Esophagus squamous epithelium (tissue), 4 donors: ENCODE measurements at regions not wholly inside any gene's neighbourhood (a gene's known extent, or its start where the extent isn't known, plus 50 kb on each side); places are given as distances from the start of the nearest gene placed in this dataset.

Experiments
- POLR2A ChIP-seq, 4 donors: fragments of 450-650 bp; IDR thresholded peaks; one replicate each; pipeline ENCODE4 v1.6.1; 2017; ENCODE audit warnings: antibody characterized with exemption in 4 of 4, mild to moderate bottlenecking in 4 of 4, moderate library complexity in 3 of 4
- TF ChIP-seq, protein P1 (sequence below), 6 experiments: fragments of 450-650 bp in 4 of 6; fragments of 200-600 bp in 2 of 6; sonication (generic) in 2 of 6; IDR thresholded peaks; one replicate each; pipeline ENCODE4 v1.5.1; 2016 to 2019; ENCODE audit warnings: antibody characterized with exemption in 6 of 6, mild to moderate bottlenecking in 4 of 6, moderate library complexity in 4 of 6

- TF ChIP-seq, protein P1, sequence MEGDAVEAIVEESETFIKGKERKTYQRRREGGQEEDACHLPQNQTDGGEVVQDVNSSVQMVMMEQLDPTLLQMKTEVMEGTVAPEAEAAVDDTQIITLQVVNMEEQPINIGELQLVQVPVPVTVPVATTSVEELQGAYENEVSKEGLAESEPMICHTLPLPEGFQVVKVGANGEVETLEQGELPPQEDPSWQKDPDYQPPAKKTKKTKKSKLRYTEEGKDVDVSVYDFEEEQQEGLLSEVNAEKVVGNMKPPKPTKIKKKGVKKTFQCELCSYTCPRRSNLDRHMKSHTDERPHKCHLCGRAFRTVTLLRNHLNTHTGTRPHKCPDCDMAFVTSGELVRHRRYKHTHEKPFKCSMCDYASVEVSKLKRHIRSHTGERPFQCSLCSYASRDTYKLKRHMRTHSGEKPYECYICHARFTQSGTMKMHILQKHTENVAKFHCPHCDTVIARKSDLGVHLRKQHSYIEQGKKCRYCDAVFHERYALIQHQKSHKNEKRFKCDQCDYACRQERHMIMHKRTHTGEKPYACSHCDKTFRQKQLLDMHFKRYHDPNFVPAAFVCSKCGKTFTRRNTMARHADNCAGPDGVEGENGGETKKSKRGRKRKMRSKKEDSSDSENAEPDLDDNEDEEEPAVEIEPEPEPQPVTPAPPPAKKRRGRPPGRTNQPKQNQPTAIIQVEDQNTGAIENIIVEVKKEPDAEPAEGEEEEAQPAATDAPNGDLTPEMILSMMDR (IDR thresholded peaks at IDR 0.05): no peak
- no peak for TF ChIP-seq POLR2A (IDR thresholded peaks at IDR 0.05)
Measured at GRCh38 chr3:27865731-27866130, 143.6 kb upstream of the EOMES start.
